ENCODE measurements at regions not wholly inside any gene's neighbourhood (a gene's known extent, or its start where the extent isn't known, plus 50 kb on each side); places are given as distances from the start of the nearest gene placed in this dataset.

GRCh38 chr1:112061056-112061455 lies 71.6 kb upstream of the KCND3 start:
- Histone ChIP-seq H3K9me3 (ENCODE audit: control insufficient read depth, insufficient read depth, low read length) (peaks cover 17% of the 10 kb centered on the region), H3K36me3 (ENCODE audit: control insufficient read depth, insufficient read depth, low read length) (no peaks in the 10 kb centered on the region), H3K27ac (ENCODE audit: low read depth, low read length) (no peak overlapping the region), H3K27me3 (ENCODE audit: control insufficient read depth, insufficient read depth, low read length) (no peaks in the 10 kb centered on the region), H3K4me3 (ENCODE audit: low read depth, low read length) (no peak overlapping the region), H3K4me1 (ENCODE audit: control insufficient read depth, insufficient read depth, low read length) (no peaks in the 10 kb centered on the region), H3K9ac (ENCODE audit: low read depth, low read length) (no peak overlapping the region)

- Histone ChIP-seq H3K4me3 (ENCODE audit: low read depth, low read length) (no peak overlapping the region), H3K9ac (ENCODE audit: low read depth, low read length) (no peak overlapping the region), H3K27me3 (ENCODE audit: control insufficient read depth, insufficient read depth, low read length) (no peaks in the 10 kb centered on the region), H3K36me3 (ENCODE audit: control insufficient read depth, insufficient read depth, low read length) (no peaks in the 10 kb centered on the region), H3K4me1 (ENCODE audit: control insufficient read depth, insufficient read depth, low read length) (no peaks in the 10 kb centered on the region), H3K27ac (ENCODE audit: low read depth, low read length) (no peak overlapping the region), H3K9me3 (ENCODE audit: control insufficient read depth, insufficient read depth, low read length) (peaks cover 17% of the 10 kb centered on the region)
Observed at GRCh38 chr1:112061901-112062320, 72.4 kb upstream of the KCND3 start.

- no peak overlapping the region for H3K9ac ChIP-seq (ENCODE audit: low read depth, low read length)
- peaks cover 17% of the 10 kb centered on the region for H3K9me3 ChIP-seq (ENCODE audit: control insufficient read depth, insufficient read depth, low read length)
- H3K27ac ChIP-seq (ENCODE audit: low read depth, low read length): no peak overlapping the region
- no peak overlapping the region for H3K4me3 ChIP-seq (ENCODE audit: low read depth, low read length)
- H3K4me1 ChIP-seq (ENCODE audit: control insufficient read depth, insufficient read depth, low read length): no peaks in the 10 kb centered on the region
- H3K27me3 ChIP-seq (ENCODE audit: control insufficient read depth, insufficient read depth, low read length): no peaks in the 10 kb centered on the region
- no peaks in the 10 kb centered on the region for H3K36me3 ChIP-seq (ENCODE audit: control insufficient read depth, insufficient read depth, low read length)
Observed at GRCh38 chr1:112063781-112064728, 74.6 kb upstream of the KCND3 start.

- Histone ChIP-seq H3K27me3 (ENCODE audit: control insufficient read depth, insufficient read depth, low read length) (no peaks in the 10 kb centered on the region), H3K9ac (ENCODE audit: low read depth, low read length) (no peak overlapping the region), H3K4me3 (ENCODE audit: low read depth, low read length) (no peak overlapping the region), H3K36me3 (ENCODE audit: control insufficient read depth, insufficient read depth, low read length) (no peaks in the 10 kb centered on the region), H3K4me1 (ENCODE audit: control insufficient read depth, insufficient read depth, low read length) (no peaks in the 10 kb centered on the region), H3K27ac (ENCODE audit: low read depth, low read length) (no peak overlapping the region), H3K9me3 (ENCODE audit: control insufficient read depth, insufficient read depth, low read length) (peaks cover 22% of the 10 kb centered on the region)
Observed at GRCh38 chr1:112067989-112068388, 78.5 kb upstream of the KCND3 start.

GRCh38 chr1:112070677-112071076 lies 81.2 kb upstream of the KCND3 start:
- no peaks in the 10 kb centered on the region for H3K36me3 ChIP-seq (ENCODE audit: control insufficient read depth, insufficient read depth, low read length)
- no peaks in the 10 kb centered on the region for H3K4me1 ChIP-seq (ENCODE audit: control insufficient read depth, insufficient read depth, low read length)
- H3K9me3 ChIP-seq (ENCODE audit: control insufficient read depth, insufficient read depth, low read length): peaks cover 14% of the 10 kb centered on the region; the same call in 1 of the 2 replicates
- H3K27ac ChIP-seq (ENCODE audit: low read depth, low read length): no peak overlapping the region
- no peak overlapping the region for H3K4me3 ChIP-seq (ENCODE audit: low read depth, low read length)
- no peak overlapping the region for H3K9ac ChIP-seq (ENCODE audit: low read depth, low read length)
- H3K27me3 ChIP-seq (ENCODE audit: control insufficient read depth, insufficient read depth, low read length): no peaks in the 10 kb centered on the region

- Histone ChIP-seq H3K27me3 (ENCODE audit: control insufficient read depth, insufficient read depth, low read length) (no peaks in the 10 kb centered on the region), H3K9ac (ENCODE audit: low read depth, low read length) (no peak overlapping the region), H3K27ac (ENCODE audit: low read depth, low read length) (no peak overlapping the region), H3K4me3 (ENCODE audit: low read depth, low read length) (no peak overlapping the region), H3K36me3 (ENCODE audit: control insufficient read depth, insufficient read depth, low read length) (no peaks in the 10 kb centered on the region), H3K4me1 (ENCODE audit: control insufficient read depth, insufficient read depth, low read length) (no peaks in the 10 kb centered on the region), H3K9me3 (ENCODE audit: control insufficient read depth, insufficient read depth, low read length) (peaks cover 14% of the 10 kb centered on the region; the same call in 1 of the 2 replicates)
Observed at GRCh38 chr1:112074711-112075110, 85.2 kb upstream of the KCND3 start.

- Histone ChIP-seq H3K36me3 (ENCODE audit: control insufficient read depth, insufficient read depth, low read length) (no peaks in the 10 kb centered on the region), H3K27ac (ENCODE audit: low read depth, low read length) (no peak overlapping the region), H3K4me1 (ENCODE audit: control insufficient read depth, insufficient read depth, low read length) (no peaks in the 10 kb centered on the region), H3K27me3 (ENCODE audit: control insufficient read depth, insufficient read depth, low read length) (no peaks in the 10 kb centered on the region), H3K9ac (ENCODE audit: low read depth, low read length) (no peak overlapping the region), H3K9me3 (ENCODE audit: control insufficient read depth, insufficient read depth, low read length) (peaks cover 14% of the 10 kb centered on the region; the same call in 1 of the 2 replicates), H3K4me3 (ENCODE audit: low read depth, low read length) (no peak overlapping the region)
Observed at GRCh38 chr1:112075566-112075965, 86.1 kb upstream of the KCND3 start.

- Histone ChIP-seq H3K9me3 (ENCODE audit: control insufficient read depth, insufficient read depth, low read length) (no peaks in the 10 kb centered on the region), H3K27me3 (ENCODE audit: control insufficient read depth, insufficient read depth, low read length) (no peaks in the 10 kb centered on the region), H3K4me3 (ENCODE audit: low read depth, low read length) (no peak overlapping the region), H3K4me1 (ENCODE audit: control insufficient read depth, insufficient read depth, low read length) (no peaks in the 10 kb centered on the region), H3K36me3 (ENCODE audit: control insufficient read depth, insufficient read depth, low read length) (no peaks in the 10 kb centered on the region), H3K9ac (ENCODE audit: low read depth, low read length) (no peak overlapping the region), H3K27ac (ENCODE audit: low read depth, low read length) (no peak overlapping the region)
Observed at GRCh38 chr1:112079446-112079845, 90.0 kb upstream of the KCND3 start.

GRCh38 chr1:112083487-112083886 lies 94.0 kb upstream of the KCND3 start:
- peaks cover 11% of the 10 kb centered on the region for H3K4me1 ChIP-seq (ENCODE audit: control insufficient read depth, insufficient read depth, low read length)
- no peaks in the 10 kb centered on the region for H3K27me3 ChIP-seq (ENCODE audit: control insufficient read depth, insufficient read depth, low read length)
- H3K4me3 ChIP-seq (ENCODE audit: low read depth, low read length): no peak overlapping the region
- H3K36me3 ChIP-seq (ENCODE audit: control insufficient read depth, insufficient read depth, low read length): no peaks in the 10 kb centered on the region
- no peak overlapping the region for H3K27ac ChIP-seq (ENCODE audit: low read depth, low read length)
- H3K9ac ChIP-seq (ENCODE audit: low read depth, low read length): no peak overlapping the region
- no peaks in the 10 kb centered on the region for H3K9me3 ChIP-seq (ENCODE audit: control insufficient read depth, insufficient read depth, low read length)

GRCh38 chr1:112092656-112093371 lies 103.3 kb upstream of the KCND3 start:
- no peaks in the 10 kb centered on the region for H3K36me3 ChIP-seq (ENCODE audit: control insufficient read depth, insufficient read depth, low read length)
- peak overlapping the region; percentile 44 for H3K4me3 ChIP-seq (ENCODE audit: low read depth, low read length)
- no peaks in the 10 kb centered on the region for H3K27me3 ChIP-seq (ENCODE audit: control insufficient read depth, insufficient read depth, low read length)
- peaks cover 26% of the 10 kb centered on the region for H3K4me1 ChIP-seq (ENCODE audit: control insufficient read depth, insufficient read depth, low read length)
- H3K27ac ChIP-seq (ENCODE audit: low read depth, low read length): peak overlapping the region; percentile 74
- H3K9ac ChIP-seq (ENCODE audit: low read depth, low read length): peak overlapping the region; percentile 17; the same call in 1 of the 2 replicates
- H3K9me3 ChIP-seq (ENCODE audit: control insufficient read depth, insufficient read depth, low read length): no peaks in the 10 kb centered on the region

- peak overlapping the region; percentile 74 for H3K27ac ChIP-seq (ENCODE audit: low read depth, low read length)
- no peaks in the 10 kb centered on the region for H3K27me3 ChIP-seq (ENCODE audit: control insufficient read depth, insufficient read depth, low read length)
- H3K9ac ChIP-seq (ENCODE audit: low read depth, low read length): no peak overlapping the region
- H3K4me3 ChIP-seq (ENCODE audit: low read depth, low read length): peak overlapping the region; percentile 44
- no peaks in the 10 kb centered on the region for H3K36me3 ChIP-seq (ENCODE audit: control insufficient read depth, insufficient read depth, low read length)
- peaks cover 26% of the 10 kb centered on the region for H3K4me1 ChIP-seq (ENCODE audit: control insufficient read depth, insufficient read depth, low read length)
- H3K9me3 ChIP-seq (ENCODE audit: control insufficient read depth, insufficient read depth, low read length): no peaks in the 10 kb centered on the region
Observed at GRCh38 chr1:112093372-112093694, 103.9 kb upstream of the KCND3 start.

Data from HUES48 (cell line).